ENCODE measurements at regions not wholly inside any gene's neighbourhood (a gene's known extent, or its start where the extent isn't known, plus 50 kb on each side); places are given as distances from the start of the nearest gene placed in this dataset.

GRCh38 chr2:207241198-207241597 is 75.5 kb upstream of the KLF7 start:
- TF ChIP-seq POLR2AphosphoS5 (IDR thresholded peaks at IDR 0.05) (no peak), CTCF (IDR thresholded peaks at IDR 0.05; ENCODE audit: poor library complexity, severe bottlenecking) (no peak), RAD21 (conservative IDR thresholded peaks at IDR 0.05) (no peak), EZH2 (IDR thresholded peaks at IDR 0.05; ENCODE audit: borderline replicate concordance, insufficient read depth, low read length, poor library complexity, severe bottlenecking) (no peak), REST (IDR thresholded peaks at IDR 0.05; ENCODE audit: borderline replicate concordance) (no peak), MXI1 (conservative IDR thresholded peaks at IDR 0.05; ENCODE audit: poor library complexity, severe bottlenecking) (no peak), TAF1 (IDR thresholded peaks at IDR 0.05; ENCODE audit: low read depth) (no peak), EP300 (conservative IDR thresholded peaks at IDR 0.05; ENCODE audit: poor library complexity, severe bottlenecking) (no peak), SMC3 (conservative IDR thresholded peaks at IDR 0.05; ENCODE audit: poor library complexity) (no peak)
